Occipital lobe (tissue), 2 donors: ENCODE measurements at regions not wholly inside any gene's neighbourhood (a gene's known extent, or its start where the extent isn't known, plus 50 kb on each side); places are given as distances from the start of the nearest gene placed in this dataset. TPM values are rescaled to one million over a fixed set of nuclear protein-coding genes. Genes with fewer than 3 reads are reported as not detected.
"Not testable (repeated sequence)": the region's sequence is repeated elsewhere in the genome, so short reads cannot be mapped to it uniquely, and the experiment has no call there.

Experiments
- DNase-seq: peaks from one replicate; lab custom pipeline; 2025; lab: John Stamatoyannopoulos, UW
- small RNA-seq: library from RNA; depleted of rRNA; stranded (forward); fragments of <200 nt; gene quantifications from one replicate; pipeline ENCODE3, GENCODE V24; 2014

GRCh38 chr1:223992456-223993246, 121.3 kb upstream of the FBXO28 start:
- DNase-seq = peak; percentile 98

GRCh38 chr1:223991297-223991857, 122.5 kb upstream of the FBXO28 start:
- not testable (repeated sequence) for DNase-seq

- DNase-seq = not testable (repeated sequence)
Observed at GRCh38 chr1:223961985-223962384, 116.2 kb upstream of the TP53BP2 start.

DNA sequence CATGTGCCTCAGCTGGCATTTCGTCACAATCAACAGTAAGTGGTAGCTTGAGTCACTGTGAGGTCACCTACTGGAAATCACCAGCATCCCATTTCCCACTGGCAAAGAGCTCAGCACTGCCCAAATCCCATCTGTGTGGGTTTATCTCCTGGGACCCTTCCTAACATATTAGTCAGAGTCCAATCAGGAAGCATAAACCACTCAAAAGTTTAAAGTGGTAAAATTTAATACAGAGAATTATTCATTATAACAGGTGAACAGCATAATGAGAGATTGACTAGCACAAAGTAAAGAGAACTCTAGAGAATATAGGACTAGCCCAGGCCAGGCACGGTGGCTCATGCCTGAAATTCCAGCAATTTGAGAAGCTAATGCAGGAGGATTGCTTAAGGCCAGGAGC, 107.1 kb upstream of the TP53BP2 start:
- not testable (repeated sequence) for DNase-seq

DNA sequence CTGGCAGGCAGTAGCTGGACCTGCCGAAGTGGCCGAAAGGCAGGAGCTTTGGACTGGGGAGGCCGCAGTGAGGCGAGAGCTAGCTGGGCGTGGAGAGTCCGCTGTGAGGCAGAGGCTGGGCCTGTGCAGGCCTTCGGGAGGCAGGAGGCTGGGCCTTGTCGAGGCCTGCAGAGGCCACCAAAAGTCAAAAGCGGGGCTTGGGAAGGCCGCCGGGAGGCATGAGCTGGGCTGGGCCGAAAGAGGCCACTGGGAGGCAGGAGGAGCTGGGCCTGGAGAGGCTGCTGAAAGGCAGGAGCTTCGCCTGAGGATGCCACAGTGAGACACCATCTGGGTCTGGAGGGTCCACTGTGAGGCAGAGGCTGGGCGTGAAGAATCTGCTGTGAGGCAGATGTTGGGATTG, 105.8 kb upstream of the TP53BP2 start:
- not testable (repeated sequence) for DNase-seq

DNA sequence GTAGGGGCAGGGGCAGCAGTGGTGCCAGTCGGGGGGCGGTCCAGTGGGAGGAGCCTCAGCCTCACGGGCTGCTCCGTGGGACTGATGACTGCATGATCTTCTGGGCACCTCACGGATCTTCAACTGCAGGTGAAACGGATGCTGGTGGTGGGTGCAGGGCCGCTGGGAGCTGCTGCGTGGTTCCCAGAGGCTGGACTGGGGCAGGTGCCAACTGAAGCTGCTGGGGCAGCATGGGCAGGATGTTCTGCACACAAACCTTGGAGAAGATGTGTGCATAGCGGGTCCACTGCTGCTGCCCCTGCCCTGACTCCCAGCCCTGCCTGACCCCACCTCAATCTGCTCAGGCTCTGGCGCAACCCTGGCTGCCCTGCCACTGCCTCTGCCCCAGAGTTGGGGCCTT, 104.2 kb upstream of the TP53BP2 start:
- DNase-seq = not testable (repeated sequence)

DNA sequence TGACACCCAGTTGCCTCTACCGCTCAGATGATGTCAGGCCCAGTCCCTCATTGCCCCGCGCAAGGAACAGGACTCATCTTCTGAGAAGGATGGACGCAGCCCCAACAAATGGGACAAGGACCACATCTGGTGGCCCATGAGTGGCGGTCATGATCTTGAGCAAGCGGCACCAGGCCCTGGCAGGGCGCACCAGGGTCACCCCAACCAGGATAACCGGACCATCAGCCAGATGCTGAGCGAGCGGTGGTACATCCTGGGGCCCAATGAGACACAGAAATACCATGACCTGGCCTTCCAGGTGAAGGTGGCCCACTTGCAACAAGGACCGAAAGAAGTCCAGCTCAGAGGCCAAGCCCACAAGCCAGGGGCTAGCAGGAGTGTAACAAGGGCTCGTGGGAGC, 102.3 kb upstream of the TP53BP2 start:
- DNase-seq = not testable (repeated sequence)

DNA sequence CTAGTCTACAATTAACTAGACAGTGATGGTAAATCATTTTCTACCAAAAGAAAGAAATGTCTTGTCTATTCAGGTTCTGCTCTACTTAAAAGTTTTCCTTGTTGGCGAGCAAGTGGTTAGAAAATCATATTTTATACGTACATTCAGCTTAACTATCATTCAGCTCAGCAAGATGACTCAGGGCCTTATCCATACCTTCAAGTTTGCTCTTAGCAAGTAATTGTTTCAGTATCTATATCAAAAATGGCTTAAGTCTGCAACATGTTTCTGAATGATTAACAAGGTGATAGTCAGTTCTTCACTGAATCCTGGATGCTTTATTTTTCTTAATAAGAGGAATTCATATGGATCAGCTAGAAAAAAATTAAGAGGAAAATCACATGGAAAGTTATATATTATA, 90.8 kb upstream of the TP53BP2 start:
- DNase-seq = not testable (repeated sequence)

- DNase-seq = not testable (repeated sequence)
Observed at GRCh38 chr1:223931476-223931875, 85.7 kb upstream of the TP53BP2 start.

DNA sequence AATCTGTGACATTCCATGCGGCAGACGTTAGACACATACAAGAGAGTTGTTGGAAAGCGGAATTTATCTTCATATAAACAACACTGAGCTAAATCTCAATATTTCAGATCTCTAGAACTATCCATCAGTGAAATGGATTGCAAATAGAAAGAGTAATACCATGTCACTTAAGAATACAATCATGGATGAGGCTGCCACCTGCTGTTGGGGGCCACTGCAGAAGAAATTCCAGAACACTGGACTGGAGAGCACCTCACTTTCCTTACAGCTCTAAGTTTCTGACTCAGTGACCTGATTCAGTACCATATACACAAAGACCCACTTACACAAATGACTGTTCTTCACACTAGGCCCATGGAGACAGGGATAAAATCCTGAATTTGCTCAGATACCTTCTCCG, 75.1 kb upstream of the TP53BP2 start:
- not testable (repeated sequence) for DNase-seq

- not testable (repeated sequence) for DNase-seq
Observed at GRCh38 chr1:223915476-223915875, 69.7 kb upstream of the TP53BP2 start.

DNA sequence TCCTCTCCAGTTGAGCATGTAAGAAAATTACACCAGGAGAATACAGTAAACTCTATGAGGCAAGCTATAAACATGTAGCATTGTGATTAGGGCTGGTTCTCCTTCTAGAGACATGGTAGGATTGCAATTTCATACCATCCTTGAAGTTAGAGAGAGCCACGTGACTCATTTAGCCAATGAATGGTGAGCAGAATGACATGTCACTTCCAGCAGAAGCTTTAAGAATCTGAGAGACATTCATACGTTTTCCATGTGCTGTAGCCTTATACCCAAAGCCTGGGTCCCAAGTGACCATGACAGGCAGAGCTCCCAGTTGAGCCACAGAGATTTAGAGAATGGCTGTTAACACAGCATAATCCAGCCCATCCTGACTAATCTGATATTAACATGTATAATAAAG, 68.0 kb upstream of the TP53BP2 start:
- DNase-seq = not testable (repeated sequence)

DNA sequence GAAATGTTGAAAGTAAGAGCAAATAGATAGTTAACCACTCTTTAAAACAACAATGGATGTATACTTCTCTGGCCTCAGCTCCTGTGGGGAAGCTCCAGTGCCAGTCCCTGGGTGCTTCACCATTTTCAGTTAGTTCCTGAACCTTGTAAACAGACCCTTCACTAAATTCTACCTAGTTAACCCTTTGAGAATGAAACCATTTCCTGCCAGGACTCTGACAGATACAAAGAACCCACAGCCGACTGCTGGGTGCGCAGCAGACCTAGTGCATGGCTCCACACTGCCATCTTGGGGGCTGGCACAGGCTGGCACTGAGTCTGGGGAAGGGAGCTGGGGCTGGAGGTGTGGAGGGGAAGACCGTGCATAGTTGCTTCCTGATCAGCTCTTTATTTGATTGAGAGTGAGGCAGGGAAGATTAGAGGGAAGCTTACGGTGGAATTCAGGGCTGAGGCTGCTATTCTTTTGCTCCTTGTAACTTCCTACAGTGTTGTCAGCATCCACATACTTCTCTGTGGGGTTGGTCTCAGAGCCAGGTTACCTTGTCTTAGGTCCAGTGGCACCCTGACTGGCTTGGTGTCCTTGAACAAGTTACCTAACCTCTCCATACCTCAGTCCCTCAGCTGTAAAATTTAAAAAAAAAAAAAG, 62.3 kb upstream of the TP53BP2 start:
- DNase-seq = not testable (repeated sequence)

DNA sequence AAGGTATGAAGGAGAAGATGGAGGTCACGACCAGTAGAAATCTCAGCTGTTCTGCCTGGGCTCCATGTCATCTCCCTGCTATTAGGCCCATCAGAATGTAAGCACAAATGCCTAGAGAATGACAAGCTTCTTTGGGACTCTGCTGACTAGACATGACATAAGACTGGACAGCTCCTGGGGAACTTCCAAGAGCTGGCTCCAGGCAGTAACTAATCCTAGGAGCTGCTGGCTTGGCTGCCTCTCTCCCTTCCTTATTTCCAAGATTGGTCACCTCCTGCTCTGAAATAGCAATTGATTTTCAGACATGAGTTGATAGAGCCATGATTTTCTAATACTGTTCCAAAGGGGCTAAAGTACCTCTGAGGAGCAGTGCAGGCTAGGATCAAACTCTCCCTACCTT, 57.5 kb upstream of the TP53BP2 start:
- DNase-seq = not testable (repeated sequence)

DNA sequence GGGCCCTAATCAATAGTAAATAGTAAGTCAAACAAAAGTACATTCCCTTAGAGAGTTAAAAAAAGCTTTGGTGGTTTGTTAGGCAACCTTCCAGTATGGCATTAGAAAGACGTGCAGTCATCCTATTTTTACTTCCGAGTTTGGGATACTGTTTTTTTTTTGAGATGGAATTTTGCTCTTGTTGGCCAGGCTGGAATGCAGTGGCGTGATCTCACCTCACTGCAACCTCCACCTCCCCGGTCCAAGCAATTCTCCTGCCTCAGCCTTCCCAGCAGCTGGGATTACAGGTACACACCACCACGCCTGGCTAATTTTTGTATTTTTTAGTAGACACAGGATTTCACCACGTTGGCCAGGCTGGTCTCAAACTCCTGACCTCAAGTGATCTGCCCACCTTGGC, 54.0 kb upstream of the TP53BP2 start:
- DNase-seq = not testable (repeated sequence)

GRCh38 chr1:223897097-223897496, 51.4 kb upstream of the TP53BP2 start:
- not testable (repeated sequence) for DNase-seq

DNA sequence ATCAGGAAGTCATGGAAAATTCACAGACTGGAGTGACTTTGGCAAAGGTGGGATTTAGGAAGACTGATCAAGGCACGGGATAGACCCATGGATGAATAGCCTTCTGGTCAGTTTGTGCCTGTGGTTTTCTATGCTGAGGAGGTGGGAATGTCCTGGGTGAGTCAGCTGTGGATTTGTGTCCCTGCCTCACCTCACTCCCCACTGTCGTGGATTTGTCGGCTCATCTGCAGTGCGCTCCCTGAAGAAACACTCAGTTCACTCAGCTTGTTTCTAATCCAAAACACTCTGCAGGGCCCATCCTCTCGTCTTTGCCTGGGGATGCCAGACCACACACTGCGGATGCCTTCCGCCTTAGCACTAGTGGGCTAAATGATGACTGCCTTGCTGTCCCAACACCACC, 50.2 kb upstream of the TP53BP2 start:
- not testable (repeated sequence) for DNase-seq

Small RNA genes in the stretch of these regions (small RNA-seq; reads per million reads assigned to genes)
- not detected for gene RNU6-1319P
